ENCODE measurements at regions not wholly inside any gene's neighbourhood (a gene's known extent, or its start where the extent isn't known, plus 50 kb on each side); places are given as distances from the start of the nearest gene placed in this dataset.

DNA sequence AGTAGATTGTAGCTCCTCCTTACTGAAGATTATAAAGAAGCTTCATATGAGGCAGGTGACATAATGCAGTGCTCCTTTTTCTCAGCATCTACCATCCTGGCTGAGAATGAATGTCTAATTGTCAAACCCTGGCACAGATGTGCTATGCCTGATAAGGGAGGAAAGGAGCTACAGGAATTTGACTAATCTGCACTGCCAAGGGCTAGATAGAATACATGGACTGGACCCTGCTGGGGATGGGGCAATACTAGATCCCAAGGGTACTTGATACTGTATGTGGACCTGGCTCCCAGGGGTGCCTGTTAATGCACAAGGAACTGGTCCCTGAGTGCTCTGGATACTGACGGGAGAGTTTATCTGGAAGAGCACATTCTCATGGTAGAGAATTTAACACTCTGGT is 362.2 kb upstream of the EMCN start:
- Histone ChIP-seq H3K36me3 (ENCODE audit: low read depth, low read length) (no peaks in the 10 kb centered on the region), H3K9me3 (ENCODE audit: low read length) (no peaks in the 10 kb centered on the region), H3K4me3 (ENCODE audit: low read length) (no peak overlapping the region), H3K27me3 (ENCODE audit: low read length) (no peaks in the 10 kb centered on the region), H3K9ac (ENCODE audit: low read length) (no peak overlapping the region), H3K4me2 (ENCODE audit: low read length) (no peak overlapping the region), H3K9me2 (replicated peaks; ENCODE audit: low read length) (no peaks in the 10 kb centered on the region), H3F3A (ENCODE audit: low read length, unreplicated experiment) (no peaks in the 10 kb centered on the region), H3K4me1 (ENCODE audit: insufficient read depth, low read length) (no peaks in the 10 kb centered on the region), H2AFZ (ENCODE audit: low read length) (no peak overlapping the region), H3K79me2 (ENCODE audit: low read length) (no peaks in the 10 kb centered on the region), H4K20me1 (ENCODE audit: low read length) (no peaks in the 10 kb centered on the region), H3K27ac (ENCODE audit: low read length) (no peak overlapping the region)
- intact Hi-C loops (cut with micrococcal nuclease) = no loop called here
- no peak for DNase-seq
- ChIA-PET CTCF (no interaction called here), POLR2A (ENCODE audit: unreplicated experiment) (interaction anchor here (0.7 kb wide), 1 partner anchor 219 kb away, joined by 5 read pairs; no protein-coding TSS in a partner anchor)
- TF ChIP-seq EZH2phosphoT487 (IDR thresholded peaks at IDR 0.05; ENCODE audit: borderline replicate concordance, low read length) (no peak), EZH2 (IDR thresholded peaks at IDR 0.05; ENCODE audit: low read length, unreplicated experiment) (no peak)
- TF ChIP-seq, protein P1, sequence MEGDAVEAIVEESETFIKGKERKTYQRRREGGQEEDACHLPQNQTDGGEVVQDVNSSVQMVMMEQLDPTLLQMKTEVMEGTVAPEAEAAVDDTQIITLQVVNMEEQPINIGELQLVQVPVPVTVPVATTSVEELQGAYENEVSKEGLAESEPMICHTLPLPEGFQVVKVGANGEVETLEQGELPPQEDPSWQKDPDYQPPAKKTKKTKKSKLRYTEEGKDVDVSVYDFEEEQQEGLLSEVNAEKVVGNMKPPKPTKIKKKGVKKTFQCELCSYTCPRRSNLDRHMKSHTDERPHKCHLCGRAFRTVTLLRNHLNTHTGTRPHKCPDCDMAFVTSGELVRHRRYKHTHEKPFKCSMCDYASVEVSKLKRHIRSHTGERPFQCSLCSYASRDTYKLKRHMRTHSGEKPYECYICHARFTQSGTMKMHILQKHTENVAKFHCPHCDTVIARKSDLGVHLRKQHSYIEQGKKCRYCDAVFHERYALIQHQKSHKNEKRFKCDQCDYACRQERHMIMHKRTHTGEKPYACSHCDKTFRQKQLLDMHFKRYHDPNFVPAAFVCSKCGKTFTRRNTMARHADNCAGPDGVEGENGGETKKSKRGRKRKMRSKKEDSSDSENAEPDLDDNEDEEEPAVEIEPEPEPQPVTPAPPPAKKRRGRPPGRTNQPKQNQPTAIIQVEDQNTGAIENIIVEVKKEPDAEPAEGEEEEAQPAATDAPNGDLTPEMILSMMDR (conservative IDR thresholded peaks at IDR 0.05; ENCODE audit: low read depth, low read length) = no peak
- no peak for ATAC-seq
- BruUV-seq (replicated peaks) = no TSS peak

DNA sequence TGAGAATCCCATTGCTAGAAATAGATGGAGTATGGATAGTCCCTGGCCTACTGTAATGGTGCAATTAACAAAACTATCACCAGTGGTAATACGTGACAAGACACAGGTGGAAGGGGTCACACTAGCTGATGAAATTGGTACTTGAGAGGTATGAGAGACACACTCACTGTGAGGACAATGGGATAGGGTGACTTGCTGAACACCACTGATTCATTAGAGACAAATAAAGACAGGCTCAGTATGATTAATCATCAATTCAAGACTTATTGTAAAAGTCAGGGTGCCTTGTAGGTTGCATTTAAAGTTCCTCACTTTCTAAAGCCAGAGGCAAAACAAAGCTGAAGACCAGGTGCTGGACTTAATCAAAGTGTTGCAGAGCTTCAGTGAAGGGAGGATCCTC is 361.6 kb upstream of the EMCN start:
- CTCF ChIA-PET = no interaction called here
- H3K4me2 ChIP-seq (ENCODE audit: low read length) = no peak overlapping the region
- TF ChIP-seq EZH2 (IDR thresholded peaks at IDR 0.05; ENCODE audit: low read length, unreplicated experiment) (no peak), EZH2phosphoT487 (IDR thresholded peaks at IDR 0.05; ENCODE audit: borderline replicate concordance, low read length) (no peak)
- TF ChIP-seq, protein P1 (conservative IDR thresholded peaks at IDR 0.05; ENCODE audit: low read depth, low read length) = no peak
- H3K4me3 ChIP-seq (ENCODE audit: low read length) = no peak overlapping the region
- DNase-seq = no peak
- H3K9ac ChIP-seq (ENCODE audit: low read length) = no peak overlapping the region
- no peaks in the 10 kb centered on the region for H3K27me3 ChIP-seq (ENCODE audit: low read length)
- no peaks in the 10 kb centered on the region for H3F3A ChIP-seq (ENCODE audit: low read length, unreplicated experiment)
- H3K4me1 ChIP-seq (ENCODE audit: insufficient read depth, low read length) = no peaks in the 10 kb centered on the region
- no peaks in the 10 kb centered on the region for H3K79me2 ChIP-seq (ENCODE audit: low read length)
- no peaks in the 10 kb centered on the region for H3K36me3 ChIP-seq (ENCODE audit: low read depth, low read length)
- intact Hi-C loops (cut with micrococcal nuclease) = no loop called here
- no peak for ATAC-seq
- POLR2A ChIA-PET (ENCODE audit: unreplicated experiment) = no interaction called here
- no TSS peak for BruUV-seq (replicated peaks)
- H4K20me1 ChIP-seq (ENCODE audit: low read length) = no peaks in the 10 kb centered on the region
- no peak overlapping the region for H3K27ac ChIP-seq (ENCODE audit: low read length)
- no peaks in the 10 kb centered on the region for H3K9me3 ChIP-seq (ENCODE audit: low read length)
- no peaks in the 10 kb centered on the region for H3K9me2 ChIP-seq (replicated peaks; ENCODE audit: low read length)
- no peak overlapping the region for H2AFZ ChIP-seq (ENCODE audit: low read length)

DNA sequence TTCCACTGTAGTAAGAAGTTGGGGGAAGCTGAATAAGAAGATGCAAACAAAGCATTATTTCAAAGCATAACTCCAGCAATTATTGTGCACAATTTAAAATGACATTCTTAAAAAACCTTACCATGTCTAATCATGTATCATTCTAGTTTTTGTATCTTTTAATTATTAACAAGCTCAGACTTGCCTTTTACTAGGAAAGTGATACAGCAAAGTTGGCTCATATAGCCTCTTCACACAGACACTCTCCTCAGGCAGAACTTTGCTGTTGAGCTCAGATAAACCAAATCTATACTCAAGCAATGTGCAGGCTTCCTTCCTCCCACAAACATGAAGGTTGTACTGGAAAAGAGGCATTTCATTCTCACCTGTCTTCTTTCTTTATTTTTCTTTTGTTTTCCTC is 358.7 kb upstream of the EMCN start:
- Histone ChIP-seq H3K9me2 (replicated peaks; ENCODE audit: low read length) (no peaks in the 10 kb centered on the region), H3K36me3 (ENCODE audit: low read depth, low read length) (no peaks in the 10 kb centered on the region), H3K4me2 (ENCODE audit: low read length) (no peak overlapping the region), H2AFZ (ENCODE audit: low read length) (no peak overlapping the region), H3K4me3 (ENCODE audit: low read length) (no peak overlapping the region), H3K79me2 (ENCODE audit: low read length) (no peaks in the 10 kb centered on the region), H3K9me3 (ENCODE audit: low read length) (no peaks in the 10 kb centered on the region), H3K4me1 (ENCODE audit: insufficient read depth, low read length) (no peaks in the 10 kb centered on the region), H3K27me3 (ENCODE audit: low read length) (no peaks in the 10 kb centered on the region), H3K9ac (ENCODE audit: low read length) (no peak overlapping the region), H3K27ac (ENCODE audit: low read length) (no peak overlapping the region), H4K20me1 (ENCODE audit: low read length) (no peaks in the 10 kb centered on the region), H3F3A (ENCODE audit: low read length, unreplicated experiment) (no peaks in the 10 kb centered on the region)
- BruUV-seq (replicated peaks) = no TSS peak
- intact Hi-C loops (cut with micrococcal nuclease) = no loop called here
- ChIA-PET CTCF (no interaction called here), POLR2A (ENCODE audit: unreplicated experiment) (no interaction called here)
- no peak for DNase-seq
- no peak for ATAC-seq
- TF ChIP-seq, protein P1 (conservative IDR thresholded peaks at IDR 0.05; ENCODE audit: low read depth, low read length) = no peak
- no peak for TF ChIP-seq EZH2 (IDR thresholded peaks at IDR 0.05; ENCODE audit: low read length, unreplicated experiment)
- TF ChIP-seq EZH2phosphoT487 (IDR thresholded peaks at IDR 0.05; ENCODE audit: borderline replicate concordance, low read length) = no peak
